GM21723 (cell line): ENCODE measurements at regions not wholly inside any gene's neighbourhood (a gene's known extent, or its start where the extent isn't known, plus 50 kb on each side); places are given as distances from the start of the nearest gene placed in this dataset.

Source experiments
- ATAC-seq: cut with Tn5 transposase; IDR thresholded peaks from one replicate; pipeline ENCODE4 v1.9.1; 2021; ENCODE audit warnings: mild to moderate bottlenecking, moderate library complexity; ENCODE audit not compliant: unreplicated experiment

DNA sequence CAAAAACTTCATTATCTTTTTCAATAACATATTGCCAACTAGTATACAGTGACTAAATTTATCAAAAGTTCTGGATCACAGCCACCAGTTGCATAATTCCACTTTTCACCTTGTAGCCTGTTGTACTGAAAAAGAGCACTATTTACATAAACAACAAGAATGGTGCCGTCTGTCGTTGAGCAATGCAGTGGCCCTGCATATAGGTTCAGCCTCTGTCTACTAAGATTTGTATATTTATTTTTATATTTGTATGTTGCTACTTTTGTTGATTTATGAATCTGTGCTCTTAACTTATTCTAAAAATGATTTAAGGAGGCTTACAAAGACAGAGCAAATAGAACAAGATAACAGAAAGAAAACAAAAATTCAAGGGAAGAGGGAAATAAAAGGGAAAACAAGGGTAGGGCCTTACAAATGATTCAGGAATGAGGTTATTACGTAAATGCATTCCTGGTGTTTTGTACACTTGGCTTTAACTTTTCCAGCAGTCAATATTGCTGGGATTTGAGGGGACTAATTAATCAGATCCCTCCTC, 257.6 kb upstream of the STT3B start:
- ATAC-seq, result no peak

GRCh38 chr3:31275583-31275982, 257.1 kb upstream of the STT3B start:
- ATAC-seq, result no peak

DNA sequence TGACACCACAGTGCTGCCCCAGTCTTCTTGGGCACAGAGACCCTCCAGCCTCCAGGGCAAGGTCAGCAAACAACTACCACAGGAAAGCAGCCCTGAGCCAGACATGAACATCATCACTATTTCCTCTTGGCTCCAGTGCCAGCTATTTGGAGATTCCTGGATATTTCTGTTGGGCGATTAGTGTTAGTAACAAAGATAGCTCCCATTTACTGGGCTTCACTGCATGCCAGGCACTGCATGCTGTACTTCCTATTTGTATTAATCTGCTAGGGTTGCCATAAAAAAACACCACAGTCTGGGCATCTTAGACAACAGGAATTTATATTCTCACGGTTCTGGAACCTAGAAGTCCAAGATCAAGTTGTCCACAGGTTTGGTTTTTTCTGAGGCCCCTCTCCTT, 255.1 kb upstream of the STT3B start:
- no peak for ATAC-seq

DNA sequence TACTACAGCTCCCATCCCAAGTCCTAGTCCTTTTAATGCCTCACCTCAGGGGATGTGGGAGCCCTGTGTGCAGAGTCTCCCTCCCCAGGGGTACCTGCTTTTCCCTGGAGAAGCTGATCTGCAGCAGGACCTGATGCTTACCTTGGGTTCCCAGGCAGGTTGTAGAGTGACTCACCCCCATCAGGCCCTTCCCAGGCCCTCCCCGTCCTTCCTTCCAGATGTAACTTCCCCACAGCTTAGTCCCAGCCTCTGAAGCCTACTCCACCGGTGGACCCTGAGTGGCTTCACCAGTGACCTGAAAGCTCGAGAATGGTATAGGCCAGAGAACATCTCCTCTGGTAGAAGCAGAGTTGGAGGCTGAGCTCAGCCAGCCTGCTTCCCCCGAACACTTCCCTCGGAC, 254.2 kb upstream of the STT3B start:
- no peak for ATAC-seq

GRCh38 chr3:31284776-31285175, 247.9 kb upstream of the STT3B start:
- ATAC-seq, result no peak

DNA sequence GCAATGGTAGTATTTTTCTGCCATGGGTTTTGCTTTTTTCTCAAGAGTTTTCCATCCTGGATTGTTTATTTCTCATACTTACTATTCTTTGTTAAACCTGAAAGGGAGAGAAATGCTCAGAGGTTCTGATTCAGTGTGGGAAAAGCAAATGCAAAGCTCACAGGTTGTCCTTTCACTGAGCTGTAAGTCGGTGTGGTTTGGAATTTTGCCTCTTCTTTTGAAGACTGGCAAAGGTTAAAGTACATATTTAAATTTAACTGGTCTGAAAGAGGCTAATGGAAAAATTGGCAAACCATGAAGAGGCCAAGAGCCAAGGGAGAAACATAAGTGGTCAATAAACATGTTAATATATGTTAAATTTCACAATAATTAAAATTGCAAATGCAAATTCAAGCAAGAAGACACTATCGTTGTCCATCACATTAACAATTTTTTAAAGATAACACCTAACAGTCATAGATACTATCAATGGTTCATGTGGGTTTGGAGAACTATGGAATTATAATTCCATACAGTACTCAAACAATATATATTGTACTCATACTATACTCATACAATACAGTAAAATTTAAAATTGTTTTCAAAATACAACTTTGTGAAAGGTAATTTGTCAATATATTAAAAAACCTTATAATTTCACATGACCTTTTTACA, 246.8 kb upstream of the STT3B start:
- no peak for ATAC-seq

GRCh38 chr3:31288224-31288623, 244.5 kb upstream of the STT3B start:
- no peak for ATAC-seq

GRCh38 chr3:31288641-31289100, 244.1 kb upstream of the STT3B start:
- ATAC-seq, result no peak

DNA sequence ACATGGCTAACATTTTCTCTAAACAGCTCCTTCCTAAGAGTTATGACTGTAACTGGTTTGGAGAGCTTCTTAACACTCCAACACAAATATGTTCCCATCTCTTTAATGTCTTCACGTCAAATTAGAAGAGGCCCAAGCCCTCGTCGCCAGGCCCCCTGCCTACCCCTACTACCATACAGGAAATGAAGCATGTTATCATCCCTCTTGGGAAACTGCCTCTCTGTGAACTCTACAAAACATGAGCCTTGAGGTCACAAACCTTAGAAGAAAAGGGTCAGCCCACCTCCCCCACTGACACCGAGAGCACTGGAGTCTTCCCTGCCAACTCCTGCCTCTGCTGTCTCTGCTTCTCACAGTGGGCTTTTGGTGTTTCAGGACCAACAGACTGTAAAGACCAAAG, 243.1 kb upstream of the STT3B start:
- no peak for ATAC-seq

DNA sequence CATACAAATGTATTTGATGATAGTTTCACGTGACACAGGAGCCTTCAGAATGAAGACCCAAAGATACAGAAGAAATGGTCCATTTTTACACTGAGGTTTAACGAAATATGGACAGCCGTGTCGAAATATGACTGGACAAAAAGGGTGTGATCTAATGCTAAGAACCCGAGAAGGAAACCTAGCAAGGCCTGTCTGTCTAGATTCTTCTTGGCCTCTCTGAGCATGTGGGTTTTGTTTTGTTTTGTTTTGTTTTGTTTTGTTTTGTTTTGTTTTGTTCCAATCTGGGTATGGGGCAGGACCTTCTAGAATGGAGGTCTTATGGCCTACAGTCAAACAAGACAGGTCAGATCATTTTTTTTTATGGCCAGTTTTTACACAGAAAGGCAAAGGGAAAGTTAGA, 242.7 kb upstream of the STT3B start:
- no peak for ATAC-seq

GRCh38 chr3:31291818-31292217, 240.9 kb upstream of the STT3B start:
- ATAC-seq, result no peak

DNA sequence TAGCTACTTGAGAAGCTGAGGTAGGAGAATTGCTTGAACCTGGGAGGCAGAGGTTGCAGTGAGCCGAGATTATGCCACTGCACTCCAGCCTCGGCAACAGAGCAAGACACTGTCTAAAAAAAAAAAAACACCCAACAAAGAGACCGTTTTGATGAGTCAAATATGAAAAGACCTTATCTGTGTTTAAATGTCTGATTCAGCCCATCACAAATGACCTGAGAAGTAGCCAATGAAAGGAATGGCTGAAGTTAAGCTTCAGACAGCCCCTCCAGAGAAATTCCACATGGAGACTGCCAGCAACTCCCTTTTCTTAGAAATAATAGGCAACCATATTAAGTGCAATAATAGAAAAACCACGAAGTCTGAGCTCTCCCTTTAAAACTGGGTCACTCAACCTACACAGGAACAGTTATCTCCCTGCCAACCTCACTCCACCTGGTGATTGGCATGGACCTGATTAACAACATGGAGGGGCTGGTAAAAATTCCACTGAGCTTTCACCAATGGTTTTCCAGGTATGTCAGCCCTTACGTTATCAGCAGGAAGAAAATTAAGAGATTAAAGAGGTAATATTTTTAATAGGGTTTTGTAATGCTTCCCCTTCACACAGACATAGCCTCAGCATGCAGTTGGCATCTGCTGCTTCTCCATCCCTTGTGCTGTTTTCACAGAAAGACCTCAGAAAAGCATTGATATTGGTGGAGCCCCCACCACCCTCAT, 238.1 kb upstream of the STT3B start:
- no peak for ATAC-seq

DNA sequence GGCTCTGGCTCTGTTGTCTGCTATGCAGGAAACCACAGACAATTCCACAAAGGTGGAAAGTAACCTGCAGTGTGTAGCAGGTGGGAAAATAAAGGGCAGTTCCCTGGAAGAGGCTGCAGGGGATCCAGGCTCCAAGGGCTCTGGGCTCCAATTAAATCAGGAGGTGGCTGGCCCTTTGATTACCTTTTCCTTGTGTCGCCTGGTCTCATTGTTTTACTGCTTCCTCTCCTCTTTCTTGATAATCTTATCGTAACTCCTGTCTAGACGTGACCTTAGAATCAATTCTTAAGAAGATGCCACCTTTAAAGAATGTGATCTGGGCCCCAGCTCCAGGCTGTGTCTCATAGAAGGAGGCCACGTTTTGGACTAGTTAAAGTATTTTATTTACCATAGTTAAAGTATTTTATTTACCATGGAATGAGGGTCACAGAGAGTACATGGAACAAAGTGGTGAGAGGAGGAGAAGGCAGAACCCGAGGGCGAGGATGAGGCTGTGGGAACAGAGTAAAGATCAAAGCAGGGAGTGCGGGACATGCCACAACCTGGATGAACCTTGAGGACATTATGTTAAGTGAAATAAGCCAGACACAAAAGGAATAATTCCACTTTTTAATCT, 237.5 kb upstream of the STT3B start:
- no peak for ATAC-seq

DNA sequence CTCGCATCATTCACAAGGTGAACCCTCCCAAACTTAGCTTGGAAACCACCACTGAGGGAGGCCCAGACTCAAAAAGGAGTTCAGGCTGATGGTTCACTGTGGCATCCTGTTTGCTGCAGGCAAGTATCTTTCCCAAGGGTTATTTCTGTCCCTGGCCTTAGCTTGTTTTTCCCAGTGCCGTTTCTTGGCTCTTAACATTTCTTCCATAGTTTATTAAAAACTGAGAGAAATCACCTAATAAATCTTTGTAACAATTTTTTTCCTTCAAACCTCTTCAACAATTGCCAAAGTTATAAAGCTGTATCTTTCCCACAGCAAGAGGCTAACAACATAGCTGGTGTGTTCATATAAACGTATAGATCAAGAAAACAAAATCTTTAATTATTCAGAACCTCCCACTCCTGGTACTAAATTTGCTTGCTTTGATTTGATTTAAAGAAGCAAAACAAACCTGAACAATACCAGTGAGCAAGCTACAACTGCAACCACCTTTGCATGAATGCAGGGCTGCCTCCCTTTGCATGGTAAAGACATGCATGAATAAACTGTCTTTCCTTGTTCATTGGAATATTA, 234.9 kb upstream of the STT3B start:
- no peak for ATAC-seq

- ATAC-seq, result peak; percentile 66
Measured at GRCh38 chr3:31300456-31301443, 232.0 kb upstream of the STT3B start.

DNA sequence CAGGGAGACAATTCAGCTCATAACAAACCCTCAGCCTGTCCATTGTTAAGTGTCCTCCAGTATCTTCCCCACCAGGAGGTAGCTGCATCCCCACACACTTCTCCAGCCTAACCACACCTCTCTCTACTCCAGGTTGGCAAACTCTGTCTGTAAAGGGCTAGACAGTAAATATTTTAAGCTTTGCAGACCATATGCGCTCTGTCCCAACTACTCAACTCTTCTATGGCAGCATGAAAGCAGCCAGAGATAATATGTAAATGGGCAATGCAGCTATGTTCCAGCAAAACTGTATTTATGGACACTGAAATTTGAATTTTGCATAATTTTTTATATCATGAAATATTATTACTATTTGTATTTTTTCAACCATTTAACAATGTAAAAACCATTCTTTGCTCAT, 230.4 kb upstream of the STT3B start:
- ATAC-seq, result no peak

- no peak for ATAC-seq
Measured at GRCh38 chr3:31305340-31305739, 227.4 kb upstream of the STT3B start.

GRCh38 chr3:31307131-31307785, 225.5 kb upstream of the STT3B start:
- no peak for ATAC-seq

DNA sequence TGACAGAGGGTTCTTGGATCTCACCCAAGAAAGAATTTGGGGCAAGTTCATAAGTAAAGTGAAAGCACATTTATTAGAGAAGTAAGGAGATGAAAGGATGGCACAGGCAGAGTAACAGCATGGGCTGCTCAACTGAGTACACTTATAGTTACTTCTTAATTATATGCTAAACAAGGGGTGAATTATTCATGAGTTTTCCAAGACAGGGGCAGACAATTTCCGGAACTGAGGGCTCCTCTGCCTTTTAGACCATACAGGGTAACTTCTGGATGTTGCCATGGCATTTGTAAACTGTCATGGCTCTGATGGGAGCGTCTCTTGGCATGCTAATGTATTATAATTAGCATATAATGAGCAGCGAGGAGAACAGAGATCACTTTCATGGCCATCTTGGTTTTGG, 221.2 kb upstream of the STT3B start:
- no peak for ATAC-seq

DNA sequence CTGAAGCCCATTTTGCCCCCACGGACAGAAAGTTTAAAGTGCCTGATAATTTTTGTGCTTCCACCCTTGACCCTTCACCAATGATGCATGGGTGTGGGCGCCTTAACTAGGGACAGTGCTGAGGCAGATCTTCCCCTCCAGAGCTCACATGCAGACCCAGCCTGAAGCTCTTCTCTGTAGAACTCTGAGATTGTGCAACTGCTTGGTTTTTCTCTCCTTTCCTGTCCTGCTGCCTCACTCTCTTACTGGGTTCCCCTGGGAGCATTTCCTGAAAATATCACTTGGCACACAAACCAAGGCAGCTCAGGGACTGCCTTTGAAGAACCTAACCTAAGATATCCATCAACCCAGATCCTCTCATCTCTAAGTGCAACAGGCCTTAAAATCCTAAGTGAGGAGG, 220.3 kb upstream of the STT3B start:
- no peak for ATAC-seq
